CD14-positive monocyte (primary cell): ENCODE measurements at regions not wholly inside any gene's neighbourhood (a gene's known extent, or its start where the extent isn't known, plus 50 kb on each side); places are given as distances from the start of the nearest gene placed in this dataset.

ENCODE experiments used
- DNase-seq, 3 donors: peaks; one replicate each; pipeline ENCODE4 v3.0.0-alpha.2; 2011 to 2022
- H2AFZ ChIP-seq: 2 replicates; pipeline ENCODE4 v1.6.0; 2012; ENCODE audit warnings: mild to moderate bottlenecking, low read depth, low read length, inconsistent platforms; ENCODE audit not compliant: insufficient read depth, poor library complexity, severe bottlenecking
- H3K27ac ChIP-seq, 2 donors: 1 replicate in 1 of 2; 2 replicates in 1 of 2; pipeline ENCODE4 v1.5.1; 2012 to 2013; ENCODE audit warnings: low read length in 2 of 2, control low read depth in 1 of 2, inconsistent platforms in 1 of 2, low read depth in 1 of 2, mild to moderate bottlenecking in 1 of 2
- H3K27me3 ChIP-seq, 2 donors: one replicate each; pipeline versions ENCODE4 v1.6.0 to v1.6.1; 2011 to 2013; ENCODE audit warnings: low read length in 2 of 2; ENCODE audit not compliant: control insufficient read depth in 2 of 2, insufficient read depth in 2 of 2
- H3K36me3 ChIP-seq, 2 donors: replicated peaks in 1 of 2; 1 replicate in 1 of 2; 2 replicates in 1 of 2; pipeline versions ENCODE4 v1.5.1 to v1.6.1; 2012 to 2013; ENCODE audit warnings: low read length in 2 of 2, control low read depth in 1 of 2, inconsistent platforms in 1 of 2, mild to moderate bottlenecking in 1 of 2; ENCODE audit not compliant: insufficient read depth in 2 of 2, control insufficient read depth in 1 of 2
- H3K4me1 ChIP-seq, 2 donors: 1 replicate in 1 of 2; 2 replicates in 1 of 2; pipeline versions ENCODE4 v1.5.1 to v1.6.1; 2012 to 2013; ENCODE audit warnings: low read length in 2 of 2, control low read depth in 1 of 2, inconsistent platforms in 1 of 2, mild to moderate bottlenecking in 1 of 2, moderate library complexity in 1 of 2; ENCODE audit not compliant: insufficient read depth in 2 of 2, control insufficient read depth in 1 of 2
- H3K4me2 ChIP-seq: replicated peaks from 2 replicates; pipeline ENCODE3; 2012; ENCODE audit warnings: low read length, moderate library complexity, mild to moderate bottlenecking; ENCODE audit not compliant: poor library complexity, severe bottlenecking; ENCODE audit errors: extremely low read depth
- H3K4me3 ChIP-seq, 3 experiments: fragments of 200-600 bp in 1 of 3; sonication (generic) in 1 of 3; replicated peaks in 1 of 3; 1 replicate in 2 of 3; 2 replicates in 1 of 3; pipeline ENCODE4 v1.5.1; 2011 to 2013; ENCODE audit warnings: low read length in 3 of 3, mild to moderate bottlenecking in 3 of 3, control low read depth in 2 of 3, low read depth in 2 of 3, inconsistent platforms in 1 of 3, moderate library complexity in 1 of 3
- H3K79me2 ChIP-seq: 2 replicates; pipeline ENCODE4 v1.6.0; 2012; ENCODE audit warnings: mild to moderate bottlenecking, control low read depth, inconsistent platforms, low read length, moderate library complexity; ENCODE audit not compliant: insufficient read depth
- H3K9ac ChIP-seq: 2 replicates; pipeline ENCODE4 v1.6.0; 2017; ENCODE audit warnings: low read length, mild to moderate bottlenecking; ENCODE audit not compliant: insufficient read depth, poor library complexity, severe bottlenecking
- H3K9me3 ChIP-seq, 2 donors: replicated peaks in 1 of 2; 1 replicate in 1 of 2; 2 replicates in 1 of 2; pipeline versions ENCODE4 v1.5.1 to v1.6.1; 2012 to 2013; ENCODE audit warnings: low read length in 2 of 2, control low read depth in 1 of 2; ENCODE audit not compliant: control insufficient read depth in 1 of 2, insufficient read depth in 1 of 2
- H4K20me1 ChIP-seq: 2 replicates; pipeline ENCODE4 v1.6.0; 2012; ENCODE audit warnings: mild to moderate bottlenecking, low read length, control low read depth, moderate library complexity; ENCODE audit not compliant: insufficient read depth
- H3K27ac Mint-ChIP-seq, 7 donors: one replicate each; pipeline ENCODE4 v1.8.0; 2020; ENCODE audit warnings: mild to moderate bottlenecking in 7 of 7, mixed read lengths in 7 of 7, moderate library complexity in 6 of 7, inconsistent platforms in 2 of 7
- H3K27me3 Mint-ChIP-seq, 3 donors: one replicate each; pipeline ENCODE4 v1.8.0; 2021 to 2022; ENCODE audit warnings: low read depth in 3 of 3, mild to moderate bottlenecking in 3 of 3, mixed read lengths in 3 of 3, moderate library complexity in 3 of 3, inconsistent platforms in 1 of 3
- H3K36me3 Mint-ChIP-seq, 2 donors: one replicate each; pipeline ENCODE4 v1.8.0; 2020; ENCODE audit warnings: mixed read lengths in 2 of 2, inconsistent platforms in 1 of 2, mild to moderate bottlenecking in 1 of 2
- H3K4me1 Mint-ChIP-seq: one replicate; pipeline ENCODE4 v1.8.0; 2020; ENCODE audit warnings: mild to moderate bottlenecking, mixed read lengths
- H3K4me3 Mint-ChIP-seq, 2 donors: one replicate each; pipeline ENCODE4 v1.8.0; 2020; ENCODE audit warnings: mild to moderate bottlenecking in 2 of 2, mixed read lengths in 2 of 2, moderate library complexity in 1 of 2
- H3K9me3 Mint-ChIP-seq, 7 donors: one replicate each; pipeline ENCODE4 v1.8.0; 2020 to 2022; ENCODE audit warnings: mixed read lengths in 7 of 7, mild to moderate bottlenecking in 6 of 7, moderate library complexity in 6 of 7, inconsistent platforms in 2 of 7
- CTCF ChIP-seq: fragments of 200-600 bp; IDR thresholded peaks from one replicate; pipeline ENCODE4 v1.8.0; 2022; ENCODE audit warnings: antibody characterized with exemption, mild to moderate bottlenecking
- WGBS: methylation state at CpG from one replicate; pipeline ENCODE4 v1.1.5; 2013; ENCODE audit warnings: missing lambda C conversion rate; ENCODE audit not compliant: insufficient coverage; 5-methylcytosine and 5-hydroxymethylcytosine counted together
- intact Hi-C, 2 donors: fragments of 100-400 bp; cut with micrococcal nuclease; formaldehyde crosslinking; loops; one replicate each; pipeline versions ENCODE4 v1.15.0 to v1.15.1; 2023

GRCh38 chr11:92455210-92455790 lies 230.7 kb downstream of the FAT3 start:
- Mint-ChIP-seq H3K36me3 (no peaks in the 10 kb centered on the region), H3K4me3 (no peak overlapping the region), H3K27me3 (peaks cover 0 to 1% (median 0%) of the 10 kb centered on the region in 3 donors), H3K27ac (no peak overlapping the region), H3K9me3 (peaks cover 0 to 14% (median 3%) of the 10 kb centered on the region in 7 donors), H3K4me1 (no peaks in the 10 kb centered on the region)
- no peak for DNase-seq
- intact Hi-C loops: no loop called here
- no peak overlapping the region for H3K9ac ChIP-seq
- H3K79me2 ChIP-seq: no peaks in the 10 kb centered on the region
- H3K4me3 ChIP-seq: no peak overlapping the region
- H3K4me1 ChIP-seq: no peaks in the 10 kb centered on the region
- no peaks in the 10 kb centered on the region for H3K36me3 ChIP-seq
- no peaks in the 10 kb centered on the region for H4K20me1 ChIP-seq
- H3K27me3 ChIP-seq: no peaks in the 10 kb centered on the region
- no peak for TF ChIP-seq CTCF
- no peak overlapping the region for H3K4me2 ChIP-seq
- no peak overlapping the region for H3K27ac ChIP-seq
- H3K9me3 ChIP-seq: no peaks in the 10 kb centered on the region
- H2AFZ ChIP-seq: no peak overlapping the region
- no CpG with 5 or more reads among the region's 2 CpGs for WGBS

GRCh38 chr11:92457250-92457649 lies 232.6 kb downstream of the FAT3 start:
- Mint-ChIP-seq H3K4me1 (no peaks in the 10 kb centered on the region), H3K9me3 (peaks cover 0 to 9% (median 3%) of the 10 kb centered on the region in 7 donors), H3K36me3 (no peaks in the 10 kb centered on the region), H3K4me3 (no peak overlapping the region), H3K27me3 (peaks cover 0 to 1% (median 0%) of the 10 kb centered on the region in 3 donors), H3K27ac (no peak overlapping the region)
- Histone ChIP-seq H4K20me1 (no peaks in the 10 kb centered on the region), H3K4me1 (no peaks in the 10 kb centered on the region), H3K4me2 (no peak overlapping the region), H2AFZ (no peak overlapping the region), H3K36me3 (no peaks in the 10 kb centered on the region), H3K9me3 (no peaks in the 10 kb centered on the region), H3K27ac (no peak overlapping the region), H3K9ac (no peak overlapping the region), H3K27me3 (no peaks in the 10 kb centered on the region), H3K79me2 (no peaks in the 10 kb centered on the region), H3K4me3 (no peak overlapping the region)
- no CpG with 5 or more reads among the region's 1 CpG for WGBS
- no peak for TF ChIP-seq CTCF
- no peak for DNase-seq
- intact Hi-C loops: no loop called here
